ENCODE measurements at regions not wholly inside any gene's neighbourhood (a gene's known extent, or its start where the extent isn't known, plus 50 kb on each side); places are given as distances from the start of the nearest gene placed in this dataset.

DNA sequence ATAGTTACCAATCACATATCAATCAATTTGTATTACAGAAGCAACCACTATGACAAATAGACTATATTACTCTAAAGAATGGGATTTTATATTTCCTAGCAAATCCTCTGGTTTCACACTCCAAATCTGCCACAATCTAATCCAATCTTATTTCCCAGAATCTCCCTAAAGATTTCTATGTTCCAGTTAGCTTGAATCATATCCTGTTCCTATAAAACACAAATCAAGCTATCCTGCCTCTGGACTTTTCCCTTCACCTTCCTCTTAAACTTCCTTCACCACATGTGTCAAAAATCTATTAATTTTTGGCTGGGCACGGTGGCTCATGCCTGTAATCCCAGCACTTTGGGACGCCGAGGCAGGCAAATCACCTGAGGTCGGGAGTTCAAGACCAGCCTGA, 50.0 kb downstream of the PIK3C2A start:
- H3K4me3 ChIP-seq (ENCODE audit: low read depth, low read length) = no peak overlapping the region
- DNase-seq (ENCODE audit: low read depth) = no peak

DNA sequence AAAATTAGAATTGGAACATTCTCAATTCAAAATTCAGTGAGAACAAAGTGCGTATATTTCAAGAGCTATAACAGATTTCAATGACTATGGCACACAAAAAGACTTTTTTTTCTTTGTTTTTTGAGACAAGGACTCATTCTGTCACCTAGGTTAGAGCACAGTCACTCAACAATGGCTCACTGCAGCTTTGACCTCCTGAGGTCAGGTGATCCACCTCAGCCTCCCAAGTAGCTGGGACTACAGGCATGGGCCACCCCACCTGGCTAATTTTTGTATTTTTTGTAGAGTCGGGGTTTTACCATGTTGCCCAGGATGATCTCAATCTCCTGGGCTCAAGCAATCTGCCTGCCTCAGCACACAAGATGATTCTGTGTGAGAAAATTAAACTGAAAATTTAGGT, 51.5 kb downstream of the PIK3C2A start:
- DNase-seq (ENCODE audit: low read depth) = no peak
- no peak overlapping the region for H3K4me3 ChIP-seq (ENCODE audit: low read depth, low read length)

DNA sequence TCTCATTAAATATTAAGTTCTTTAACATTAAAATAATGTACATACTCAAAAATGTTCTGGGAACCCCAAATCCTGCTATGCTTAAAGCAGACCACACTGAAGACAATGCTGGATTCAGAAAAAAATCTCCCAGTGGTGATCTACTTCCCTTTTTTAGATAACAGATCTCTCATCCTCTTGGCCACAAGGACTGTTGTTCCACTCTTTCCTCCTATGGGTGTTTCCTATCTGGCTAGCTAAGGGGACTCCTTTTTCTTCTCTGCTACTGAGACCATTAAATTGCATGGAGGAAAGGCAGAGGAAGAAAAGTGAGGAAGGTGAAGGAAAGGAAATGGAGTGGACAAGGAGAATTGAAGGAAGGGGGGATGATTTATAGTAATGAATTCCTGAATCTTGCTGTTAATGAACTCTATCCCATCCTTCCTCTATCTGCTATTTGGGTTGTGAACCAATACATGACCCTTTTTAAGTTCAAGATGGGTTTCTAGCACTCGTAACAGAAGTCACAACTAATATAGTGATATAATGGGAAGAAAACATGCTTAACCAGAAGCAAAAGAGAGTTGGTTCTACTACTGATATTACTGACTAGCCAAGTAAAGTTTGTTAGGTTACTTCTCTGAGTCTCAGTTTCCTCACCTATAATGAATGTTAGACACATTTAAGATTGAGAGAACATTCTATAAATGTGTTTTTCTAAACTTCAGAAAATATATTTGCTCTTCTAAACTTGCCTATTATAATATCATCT, 53.2 kb downstream of the PIK3C2A start:
- no peak overlapping the region for H3K4me3 ChIP-seq (ENCODE audit: low read depth, low read length)
- DNase-seq (ENCODE audit: low read depth) = no peak

DNA sequence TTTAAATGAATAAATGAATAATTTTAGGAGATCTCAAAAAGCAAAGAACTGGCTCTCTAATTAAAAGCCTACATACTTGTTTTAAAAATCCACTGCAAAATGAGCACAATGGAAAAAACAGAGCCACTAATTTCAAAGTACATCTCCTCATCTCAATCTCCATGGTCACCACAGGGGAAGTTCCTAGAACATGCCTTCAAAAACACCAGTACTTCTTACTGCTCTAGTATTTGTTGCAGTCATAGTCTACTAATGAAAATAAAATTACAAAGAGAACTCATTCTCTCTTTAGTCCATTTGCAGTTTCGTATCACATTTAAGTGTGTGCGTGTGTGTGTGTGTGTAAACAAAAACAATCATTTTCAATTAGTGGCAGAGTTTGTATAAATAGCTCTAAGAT, 54.0 kb downstream of the PIK3C2A start:
- no peak for DNase-seq (ENCODE audit: low read depth)
- H3K4me3 ChIP-seq (ENCODE audit: low read depth, low read length) = no peak overlapping the region

DNA sequence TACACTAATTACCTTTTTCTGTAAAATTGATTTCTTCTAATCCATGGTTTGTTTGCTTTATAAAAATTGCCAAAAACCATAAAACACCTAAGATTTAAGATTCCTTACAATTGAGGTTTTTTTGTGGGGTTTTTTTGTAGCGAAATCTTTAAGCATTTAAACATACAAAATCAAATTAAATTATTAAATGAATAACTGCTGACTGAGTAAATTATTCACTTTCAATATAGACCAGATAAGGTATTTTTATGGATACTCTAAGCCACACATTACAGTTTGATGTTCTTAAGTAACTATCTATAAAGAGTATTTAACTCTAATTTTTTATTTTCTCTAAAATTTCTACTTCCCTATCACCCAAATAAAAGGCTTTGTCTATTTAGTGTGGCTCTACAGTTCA, 55.5 kb downstream of the PIK3C2A start:
- no peak for DNase-seq (ENCODE audit: low read depth)
- H3K4me3 ChIP-seq (ENCODE audit: low read depth, low read length) = no peak overlapping the region

DNA sequence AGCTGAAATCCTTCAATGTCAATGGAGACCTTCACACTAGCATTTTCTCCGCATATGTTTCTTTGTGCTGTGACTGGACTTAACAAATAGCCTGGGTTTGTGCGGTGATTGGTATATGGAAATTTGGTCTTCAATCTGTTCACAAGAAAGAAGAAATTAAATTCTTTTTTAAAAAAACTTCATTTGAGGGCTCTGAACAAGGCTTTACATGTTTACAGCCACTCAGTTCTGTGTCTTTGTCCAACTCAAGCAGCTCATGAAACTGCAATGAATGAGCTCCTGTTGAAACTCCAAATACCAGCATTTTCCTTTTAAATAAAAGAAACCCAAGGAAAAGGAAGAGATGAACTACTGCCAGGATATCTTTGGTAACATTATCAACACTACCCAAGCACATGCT, 57.3 kb downstream of the PIK3C2A start:
- no peak for DNase-seq (ENCODE audit: low read depth)
- H3K4me3 ChIP-seq (ENCODE audit: low read depth, low read length) = no peak overlapping the region

DNA sequence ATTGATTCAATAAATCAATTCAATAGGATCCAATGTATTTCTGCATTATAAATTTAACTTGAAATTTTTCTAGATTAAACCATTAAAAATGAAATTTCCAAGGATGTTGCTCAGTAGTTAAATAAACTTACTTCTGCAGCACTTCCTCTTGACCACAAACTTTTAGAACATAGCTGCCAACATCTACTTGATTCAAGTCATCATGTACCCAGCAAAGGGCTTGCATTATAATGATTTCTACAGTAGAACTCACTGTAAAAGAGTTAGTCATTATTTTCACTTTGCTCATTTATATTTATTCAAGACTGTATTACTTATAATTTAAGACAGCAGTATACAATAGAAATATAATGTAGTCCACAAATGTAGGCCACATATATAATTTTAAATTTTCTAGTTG, 59.2 kb downstream of the PIK3C2A start:
- no peak for DNase-seq (ENCODE audit: low read depth)
- no peak overlapping the region for H3K4me3 ChIP-seq (ENCODE audit: low read depth, low read length)

DNA sequence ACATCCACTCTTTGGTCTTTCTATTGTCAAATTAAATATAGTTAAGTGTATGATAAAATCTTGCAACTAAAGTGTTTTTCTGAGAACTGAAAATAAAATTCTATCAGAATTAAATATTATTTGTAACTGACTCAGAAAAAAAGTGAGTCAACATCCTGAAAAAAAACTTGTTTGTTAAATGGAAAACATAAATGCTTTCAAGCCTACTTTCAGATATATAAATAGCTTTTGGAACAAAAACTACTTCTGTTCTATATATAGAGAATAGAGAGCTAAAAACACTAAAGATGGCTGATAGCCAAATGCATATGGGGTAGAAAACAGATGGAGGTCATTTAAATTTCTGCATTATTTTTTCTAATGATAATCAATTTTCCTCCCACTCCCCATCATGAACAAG, 61.8 kb downstream of the PIK3C2A start:
- no peak overlapping the region for H3K4me3 ChIP-seq (ENCODE audit: low read depth, low read length)
- DNase-seq (ENCODE audit: low read depth) = no peak

DNA sequence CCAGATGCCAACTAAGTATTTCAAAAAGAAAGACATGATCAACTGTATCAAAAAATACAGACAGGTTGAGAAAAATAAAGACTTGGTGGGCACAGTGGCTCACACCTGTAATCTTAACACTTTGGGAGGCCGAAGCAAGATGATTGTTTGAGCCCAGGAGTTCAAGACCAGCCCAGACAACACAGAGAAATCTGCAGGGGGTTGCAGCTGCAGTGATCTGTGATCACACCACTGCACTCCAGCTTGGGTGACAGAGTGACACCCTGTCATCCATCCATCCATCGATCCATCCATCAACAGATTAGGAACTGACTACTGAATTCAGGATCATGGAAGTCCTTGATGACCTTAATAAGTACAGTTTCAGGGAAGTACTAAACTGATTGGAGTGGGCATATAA, 65.0 kb upstream of the RPS13 start:
- no peak for DNase-seq (ENCODE audit: low read depth)
- no peak overlapping the region for H3K4me3 ChIP-seq (ENCODE audit: low read depth, low read length)

DNA sequence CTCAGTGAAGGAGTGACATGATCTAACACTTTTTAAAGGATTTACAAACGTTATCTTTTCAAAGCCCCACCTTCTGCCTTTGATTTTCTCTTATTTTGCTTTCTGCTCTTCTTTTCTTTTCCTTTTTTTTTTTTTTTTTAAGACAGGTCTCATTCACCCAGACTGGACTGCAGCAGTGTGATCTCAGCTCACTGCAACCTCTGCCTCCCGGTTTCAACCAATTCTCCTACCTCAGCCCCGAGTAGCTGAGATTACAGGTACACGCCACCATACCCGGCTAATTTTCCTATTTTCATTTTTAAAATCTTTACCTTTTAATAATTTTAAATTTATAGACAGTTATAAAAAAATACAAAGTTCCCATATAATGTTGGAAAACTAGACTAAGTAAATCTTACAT, 63.7 kb upstream of the RPS13 start:
- no peak for DNase-seq (ENCODE audit: low read depth)
- no peak overlapping the region for H3K4me3 ChIP-seq (ENCODE audit: low read depth, low read length)

DNA sequence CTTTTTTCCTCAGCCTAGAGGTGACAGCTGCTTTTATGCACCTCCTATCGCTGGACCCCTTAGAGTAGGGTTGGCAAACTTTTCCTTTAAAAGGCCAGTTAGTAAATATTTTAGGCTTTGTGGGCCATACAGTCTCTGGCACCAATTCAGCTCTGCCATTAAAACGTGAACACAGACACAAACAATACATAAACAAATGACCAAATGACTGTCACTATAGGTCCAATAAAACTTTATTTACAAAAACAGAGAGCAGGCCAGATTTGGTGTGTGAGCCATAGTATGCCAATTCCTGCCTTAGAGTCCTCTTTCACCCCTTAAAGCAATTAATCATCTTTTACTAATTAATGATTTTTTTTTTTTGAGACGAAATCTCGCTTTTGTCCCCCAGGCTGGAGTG, 61.1 kb upstream of the RPS13 start:
- DNase-seq (ENCODE audit: low read depth) = no peak

DNA sequence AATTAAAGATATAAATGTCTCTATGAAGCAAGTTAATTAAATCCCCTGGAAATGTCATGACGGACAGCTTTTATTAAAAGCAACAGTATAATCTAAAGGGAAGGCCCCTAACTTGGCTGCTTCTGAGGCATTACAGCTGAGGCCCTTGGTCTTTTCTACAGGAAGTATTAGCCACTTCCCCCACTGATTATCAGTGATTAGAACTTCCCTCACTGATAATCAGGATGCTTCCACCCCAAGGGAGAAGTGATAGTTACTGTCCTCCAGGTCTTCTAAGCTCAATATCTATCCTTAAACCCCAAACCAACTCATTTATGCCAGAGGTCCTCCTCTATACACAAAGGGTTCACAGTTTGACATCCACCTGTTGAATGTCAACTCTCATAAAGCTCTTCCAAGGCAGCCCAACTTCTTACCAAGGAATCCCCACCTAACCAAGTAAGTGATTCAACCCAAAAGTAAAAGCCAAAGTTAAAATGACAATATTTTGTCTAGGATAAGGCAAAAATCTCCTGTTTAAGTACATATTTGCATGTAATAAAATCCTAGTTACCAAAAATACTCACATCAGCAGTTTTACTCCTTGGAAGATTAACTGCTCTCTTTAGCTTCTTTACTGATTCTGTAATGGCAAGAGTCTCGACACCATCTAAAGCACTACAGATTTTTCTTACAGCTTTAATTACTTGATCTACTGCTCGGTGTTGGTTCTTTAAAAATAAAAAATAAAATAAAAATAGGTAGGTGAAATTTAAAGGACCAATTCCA, 58.6 kb upstream of the RPS13 start:
- no peak for DNase-seq (ENCODE audit: low read depth)
- H3K4me3 ChIP-seq (ENCODE audit: low read depth, low read length) = no peak overlapping the region

More for the DNA sequence above, 61.1 kb upstream of the RPS13 start:
- H3K4me3 ChIP-seq (ENCODE audit: low read depth, low read length) = no peak overlapping the region

DNA sequence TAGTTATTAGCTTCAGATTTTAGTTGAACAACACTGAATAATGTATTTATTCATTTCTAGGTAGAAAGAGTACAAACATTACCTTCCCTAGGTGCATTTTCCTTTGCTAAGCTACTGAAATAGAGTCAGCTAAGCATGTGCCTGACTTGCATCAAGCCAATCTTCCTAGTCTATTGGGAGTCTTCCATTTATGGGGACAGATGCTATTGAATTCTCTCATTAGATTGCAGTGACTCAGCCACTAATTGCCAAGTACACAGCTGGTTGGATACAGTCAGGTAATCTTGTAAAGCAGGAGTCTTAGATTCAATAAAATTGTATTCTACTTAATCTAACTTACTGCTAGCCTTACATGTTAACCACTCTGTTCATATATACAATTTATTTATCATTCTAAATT, 55.2 kb upstream of the RPS13 start:
- H3K4me3 ChIP-seq (ENCODE audit: low read depth, low read length) = no peak overlapping the region

DNA sequence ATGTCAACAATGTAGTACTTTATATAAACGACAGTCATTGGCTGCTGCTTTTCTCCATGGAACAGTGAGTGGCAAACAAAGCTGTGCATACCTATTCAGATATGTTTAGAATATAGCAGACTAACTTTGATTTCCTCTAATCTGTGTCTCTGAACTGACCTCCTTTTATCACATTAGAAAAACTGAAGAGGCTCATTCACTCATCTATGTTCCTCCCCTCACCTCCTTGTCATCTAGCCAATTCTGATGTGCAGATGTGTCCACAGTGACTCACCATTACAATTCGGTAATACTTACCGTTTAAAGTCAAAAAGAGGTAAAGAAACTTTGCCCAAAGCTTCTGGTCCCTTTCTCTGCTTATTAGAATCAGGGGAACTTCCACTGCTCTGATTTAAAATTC, 51.5 kb upstream of the RPS13 start:
- DNase-seq (ENCODE audit: low read depth) = peak; percentile 9
- H3K4me3 ChIP-seq (ENCODE audit: low read depth, low read length) = no peak overlapping the region

More for the DNA sequence above, 55.2 kb upstream of the RPS13 start:
- DNase-seq (ENCODE audit: low read depth) = no peak
